DND-41 (cell line): ENCODE measurements at regions not wholly inside any gene's neighbourhood (a gene's known extent, or its start where the extent isn't known, plus 50 kb on each side); places are given as distances from the start of the nearest gene placed in this dataset.

Source experiments
- EZH2 ChIP-seq: IDR thresholded peaks from 3 replicates; pipeline ENCODE4 v1.6.1; 2012; ENCODE audit warnings: borderline replicate concordance, low read depth, mild to moderate bottlenecking, moderate library complexity, low read length, inconsistent platforms; ENCODE audit not compliant: severe bottlenecking
- TF ChIP-seq, protein P1 (sequence below): IDR thresholded peaks from 2 replicates; pipeline ENCODE4 v1.5.1; 2012; ENCODE audit warnings: borderline replicate concordance, low read length, moderate library complexity, mild to moderate bottlenecking; ENCODE audit not compliant: poor library complexity, severe bottlenecking; ENCODE audit errors: extremely low read depth

GRCh38 chr6:139568151-139568955, 193.9 kb upstream of the CITED2 start:
- TF ChIP-seq, protein P1, sequence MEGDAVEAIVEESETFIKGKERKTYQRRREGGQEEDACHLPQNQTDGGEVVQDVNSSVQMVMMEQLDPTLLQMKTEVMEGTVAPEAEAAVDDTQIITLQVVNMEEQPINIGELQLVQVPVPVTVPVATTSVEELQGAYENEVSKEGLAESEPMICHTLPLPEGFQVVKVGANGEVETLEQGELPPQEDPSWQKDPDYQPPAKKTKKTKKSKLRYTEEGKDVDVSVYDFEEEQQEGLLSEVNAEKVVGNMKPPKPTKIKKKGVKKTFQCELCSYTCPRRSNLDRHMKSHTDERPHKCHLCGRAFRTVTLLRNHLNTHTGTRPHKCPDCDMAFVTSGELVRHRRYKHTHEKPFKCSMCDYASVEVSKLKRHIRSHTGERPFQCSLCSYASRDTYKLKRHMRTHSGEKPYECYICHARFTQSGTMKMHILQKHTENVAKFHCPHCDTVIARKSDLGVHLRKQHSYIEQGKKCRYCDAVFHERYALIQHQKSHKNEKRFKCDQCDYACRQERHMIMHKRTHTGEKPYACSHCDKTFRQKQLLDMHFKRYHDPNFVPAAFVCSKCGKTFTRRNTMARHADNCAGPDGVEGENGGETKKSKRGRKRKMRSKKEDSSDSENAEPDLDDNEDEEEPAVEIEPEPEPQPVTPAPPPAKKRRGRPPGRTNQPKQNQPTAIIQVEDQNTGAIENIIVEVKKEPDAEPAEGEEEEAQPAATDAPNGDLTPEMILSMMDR, result no peak
- TF ChIP-seq EZH2, result no peak
